DMS153 (cell line): ENCODE measurements at regions not wholly inside any gene's neighbourhood (a gene's known extent, or its start where the extent isn't known, plus 50 kb on each side); places are given as distances from the start of the nearest gene placed in this dataset.

Experiments used
- DNase-seq: peaks from one replicate; lab custom pipeline; 2025; lab: John Stamatoyannopoulos, UW

- DNase-seq: no peak
Observed at GRCh38 chr5:52674815-52675545, 112.7 kb upstream of the ITGA1 start.

- no peak for DNase-seq
Observed at GRCh38 chr5:52682492-52682891, 105.2 kb upstream of the ITGA1 start.

- DNase-seq: no peak
Observed at GRCh38 chr5:52684051-52684450, 103.7 kb upstream of the ITGA1 start.

- DNase-seq: no peak
Observed at GRCh38 chr5:52685566-52685965, 102.2 kb upstream of the ITGA1 start.

GRCh38 chr5:52685971-52686370, 101.7 kb upstream of the ITGA1 start:
- no peak for DNase-seq

- no peak for DNase-seq
Observed at GRCh38 chr5:52690236-52690768, 97.4 kb upstream of the ITGA1 start.

- DNase-seq: no peak
Observed at GRCh38 chr5:52692039-52692438, 95.7 kb upstream of the ITGA1 start.

GRCh38 chr5:52692606-52693005, 95.1 kb upstream of the ITGA1 start:
- DNase-seq: no peak

GRCh38 chr5:52693280-52693679, 94.4 kb upstream of the ITGA1 start:
- no peak for DNase-seq

- DNase-seq: no peak
Observed at GRCh38 chr5:52693836-52694235, 93.9 kb upstream of the ITGA1 start.

- no peak for DNase-seq
Observed at GRCh38 chr5:52694648-52695047, 93.1 kb upstream of the ITGA1 start.

GRCh38 chr5:52702877-52703276, 84.8 kb upstream of the ITGA1 start:
- no peak for DNase-seq

GRCh38 chr5:52703321-52703720, 84.4 kb upstream of the ITGA1 start:
- DNase-seq: no peak

- no peak for DNase-seq
Observed at GRCh38 chr5:52705720-52706119, 82.0 kb upstream of the ITGA1 start.

GRCh38 chr5:52706775-52707174, 80.9 kb upstream of the ITGA1 start:
- no peak for DNase-seq

- no peak for DNase-seq
Observed at GRCh38 chr5:52707616-52708015, 80.1 kb upstream of the ITGA1 start.

GRCh38 chr5:52708463-52708862, 79.3 kb upstream of the ITGA1 start:
- DNase-seq: no peak

GRCh38 chr5:52709167-52709925, 78.4 kb upstream of the ITGA1 start:
- DNase-seq: no peak

GRCh38 chr5:52710310-52710971, 77.3 kb upstream of the ITGA1 start:
- no peak for DNase-seq

GRCh38 chr5:52710972-52711596, 76.6 kb upstream of the ITGA1 start:
- no peak for DNase-seq

- no peak for DNase-seq
Observed at GRCh38 chr5:52712354-52712753, 75.4 kb upstream of the ITGA1 start.

GRCh38 chr5:52725065-52725746, 62.5 kb upstream of the ITGA1 start:
- DNase-seq: peak; percentile 75
